ENCODE measurements at regions not wholly inside any gene's neighbourhood (a gene's known extent, or its start where the extent isn't known, plus 50 kb on each side); places are given as distances from the start of the nearest gene placed in this dataset.

DNA sequence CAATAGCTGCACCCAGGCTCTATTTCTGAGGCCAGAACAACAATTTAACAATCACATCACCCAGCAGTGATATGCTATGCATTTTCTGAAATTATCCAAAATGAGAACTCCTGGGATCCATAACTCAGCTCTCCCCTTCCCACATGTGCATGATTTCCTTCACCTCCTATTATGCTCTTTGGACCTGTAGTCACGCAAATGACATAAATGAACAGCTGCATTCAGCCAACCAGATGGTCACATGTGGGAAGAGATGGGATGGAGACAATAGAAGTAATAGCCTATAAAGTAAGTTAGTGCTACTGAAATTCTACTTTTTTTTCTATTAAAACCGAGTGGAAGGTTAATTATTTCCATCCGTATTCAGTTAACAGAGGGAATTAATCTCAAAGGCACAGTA, 662.1 kb upstream of the ID4 start:
- TF ChIP-seq POLR2AphosphoS5 (IDR thresholded peaks at IDR 0.05; ENCODE audit: low read depth, low read length) (no peak), EP300 (IDR thresholded peaks at IDR 0.05; ENCODE audit: borderline replicate concordance in 1 of 2, low read depth in 1 of 2, low read length in 1 of 2) (no peak), SIN3A (IDR thresholded peaks at IDR 0.05; ENCODE audit: borderline replicate concordance, low read depth, low read length) (no peak), RAD21 (IDR thresholded peaks at IDR 0.05; ENCODE audit: low read length) (no peak), TAF1 (IDR thresholded peaks at IDR 0.05; ENCODE audit: borderline replicate concordance, low read depth, low read length) (no peak), TEAD4 (IDR thresholded peaks at IDR 0.05; ENCODE audit: borderline replicate concordance, insufficient read depth) (no peak), RXRA (IDR thresholded peaks at IDR 0.05; ENCODE audit: borderline replicate concordance, low read depth) (no peak), NRF1 (IDR thresholded peaks at IDR 0.05; ENCODE audit: low read depth, low read length) (no peak)
- TF ChIP-seq, protein P1, sequence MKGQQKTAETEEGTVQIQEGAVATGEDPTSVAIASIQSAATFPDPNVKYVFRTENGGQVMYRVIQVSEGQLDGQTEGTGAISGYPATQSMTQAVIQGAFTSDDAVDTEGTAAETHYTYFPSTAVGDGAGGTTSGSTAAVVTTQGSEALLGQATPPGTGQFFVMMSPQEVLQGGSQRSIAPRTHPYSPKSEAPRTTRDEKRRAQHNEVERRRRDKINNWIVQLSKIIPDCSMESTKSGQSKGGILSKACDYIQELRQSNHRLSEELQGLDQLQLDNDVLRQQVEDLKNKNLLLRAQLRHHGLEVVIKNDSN (IDR thresholded peaks at IDR 0.05; ENCODE audit: borderline replicate concordance, low read depth): no peak
- TF ChIP-seq, protein P2, sequence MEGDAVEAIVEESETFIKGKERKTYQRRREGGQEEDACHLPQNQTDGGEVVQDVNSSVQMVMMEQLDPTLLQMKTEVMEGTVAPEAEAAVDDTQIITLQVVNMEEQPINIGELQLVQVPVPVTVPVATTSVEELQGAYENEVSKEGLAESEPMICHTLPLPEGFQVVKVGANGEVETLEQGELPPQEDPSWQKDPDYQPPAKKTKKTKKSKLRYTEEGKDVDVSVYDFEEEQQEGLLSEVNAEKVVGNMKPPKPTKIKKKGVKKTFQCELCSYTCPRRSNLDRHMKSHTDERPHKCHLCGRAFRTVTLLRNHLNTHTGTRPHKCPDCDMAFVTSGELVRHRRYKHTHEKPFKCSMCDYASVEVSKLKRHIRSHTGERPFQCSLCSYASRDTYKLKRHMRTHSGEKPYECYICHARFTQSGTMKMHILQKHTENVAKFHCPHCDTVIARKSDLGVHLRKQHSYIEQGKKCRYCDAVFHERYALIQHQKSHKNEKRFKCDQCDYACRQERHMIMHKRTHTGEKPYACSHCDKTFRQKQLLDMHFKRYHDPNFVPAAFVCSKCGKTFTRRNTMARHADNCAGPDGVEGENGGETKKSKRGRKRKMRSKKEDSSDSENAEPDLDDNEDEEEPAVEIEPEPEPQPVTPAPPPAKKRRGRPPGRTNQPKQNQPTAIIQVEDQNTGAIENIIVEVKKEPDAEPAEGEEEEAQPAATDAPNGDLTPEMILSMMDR (IDR thresholded peaks at IDR 0.05): no peak
